OCI-LY1 (cell line): ENCODE measurements at regions not wholly inside any gene's neighbourhood (a gene's known extent, or its start where the extent isn't known, plus 50 kb on each side); places are given as distances from the start of the nearest gene placed in this dataset.

ENCODE experiments used
- CTCF ChIP-seq: fragments of 200-600 bp; sonication (generic), shearing (Covaris generic); IDR thresholded peaks from 2 replicates; pipeline ENCODE4 v1.5.1; 2017; ENCODE audit warnings: mild to moderate bottlenecking, antibody characterized with exemption, low read length, moderate library complexity, mixed read lengths
- EZH2 ChIP-seq: fragments of 200-600 bp; sonication (generic), shearing (Covaris generic); IDR thresholded peaks from 2 replicates; pipeline ENCODE4 v1.8.0; 2017; ENCODE audit warnings: borderline replicate concordance, mixed run types, mild to moderate bottlenecking, antibody characterized with exemption, low read length, moderate library complexity, mixed read lengths

- TF ChIP-seq CTCF (no peak), EZH2 (no peak)
Observed at GRCh38 chr3:181329024-181329423, 339.5 kb upstream of the DNAJC19 start.
